Heart right ventricle (tissue), 16 donors: ENCODE measurements at regions not wholly inside any gene's neighbourhood (a gene's known extent, or its start where the extent isn't known, plus 50 kb on each side); places are given as distances from the start of the nearest gene placed in this dataset.

Experiments used
- ATAC-seq, 8 donors: fragments of 200-7000 bp; cut with Tn5 transposase; one replicate each; pipeline ENCODE4 v1.9.1; 2020; ENCODE audit warnings: mild to moderate bottlenecking in 8 of 8, moderate library complexity in 8 of 8, moderate number of reproducible peaks in 1 of 8
- DNase-seq, 2 donors: peaks; one replicate each; pipeline ENCODE4 v3.0.0-alpha.2; 2020
- H3K27ac ChIP-seq, 10 donors: fragments of 200-600 bp; sonication (generic) in 2 of 10; one replicate each; pipeline versions ENCODE4 v1.5.0 to v1.8.0; 2020 to 2022; ENCODE audit warnings: mild to moderate bottlenecking in 3 of 10
- H3K27me3 ChIP-seq, 7 donors: fragments of 200-600 bp; one replicate each; pipeline ENCODE4 v1.8.0; 2021 to 2022; ENCODE audit warnings: mild to moderate bottlenecking in 2 of 7
- H3K36me3 ChIP-seq, 9 donors: fragments of 200-600 bp; sonication (generic) in 1 of 9; one replicate each; pipeline versions ENCODE4 v1.5.0 to v1.8.0; 2020 to 2022; ENCODE audit warnings: mild to moderate bottlenecking in 2 of 9
- H3K4me1 ChIP-seq, 9 donors: fragments of 200-600 bp; sonication (generic) in 1 of 9; one replicate each; pipeline versions ENCODE4 v1.5.0 to v1.8.0; 2020 to 2022; ENCODE audit warnings: mild to moderate bottlenecking in 4 of 9
- H3K4me3 ChIP-seq, 10 donors: fragments of 200-600 bp; sonication (generic) in 2 of 10; one replicate each; pipeline versions ENCODE4 v1.5.0 to v1.8.0; 2020 to 2022; ENCODE audit warnings: mild to moderate bottlenecking in 7 of 10, moderate library complexity in 2 of 10
- H3K9me3 ChIP-seq, 11 donors: fragments of 200-600 bp in 10 of 11; sonication (generic) in 2 of 11; one replicate each; pipeline versions ENCODE4 v1.5.0 to v1.8.0; 2013 to 2022; ENCODE audit warnings: mild to moderate bottlenecking in 2 of 11, control low read depth in 1 of 11, moderate library complexity in 1 of 11
- WGBS, 2 donors: extraction: QIAGEN DNeasy Blood & Tissue Kit; methylation state at CpG; one replicate each; pipeline ENCODE4 v1.1.7; 2013; ENCODE audit warnings: inconsistent platforms in 1 of 2; 5-methylcytosine and 5-hydroxymethylcytosine counted together
- intact Hi-C, 10 donors: fragments of 100-400 bp; cut with DNase I; formaldehyde crosslinking; loops; one replicate each; pipeline versions ENCODE4 v1.11.1 to v1.14.2; 2022
- TF ChIP-seq, protein P1 (sequence below), 9 donors: fragments of 200-600 bp; sonication (generic) in 2 of 9; IDR thresholded peaks; one replicate each; pipeline versions ENCODE4 v1.5.0 to v1.8.0; 2021 to 2022; ENCODE audit warnings: antibody characterized with exemption in 9 of 9, mild to moderate bottlenecking in 5 of 9, moderate library complexity in 1 of 9
- donor health status: Arrhythmogenic right ventricular cardiomyopathy.
- donor health status: ischemic (EF 13 %, LVEDD 7.1; RV severe dilation, severe dysfunction).
- donor health status: healthy with polysubstance abuse.
- donor health status: DM: no; HTN: yes; CAD: no.
- donor health status: DM: no; HTN: no; CAD: no.
- donor health status: ischemic (EF 25% LVEDD 6.9; RV normal size, moderate dysfunction).
- donor health status: ischemic (EF 25% LVEDD 5.7; RV mildly dilated, moderate dysfunction).
- donor health status: healthy.
- donor health status: DM: yes; HTN: yes; CAD: no.
- donor health status: Ischemic cardiomyopathy.
- donor health status: ischemic (EF 35%, LVEDD 5.7; RV mildly dilated, moderate dysfunction).
- donor health status: nonischemic (EF 11% LVEDD 7.7; RV severe dilation, severe dysfunction).
- donor health status: DM: yes; HTN: yes; CAD: no.
- donor health status: PGD.
- donor health status: ischemic (EF 29% LVEDD 5.4; RV normal size, mild dysfunction).
- donor health status: nonischemic (EF 23%, LVEDD 6.1; RV moderate dilation, normal function).

DNA sequence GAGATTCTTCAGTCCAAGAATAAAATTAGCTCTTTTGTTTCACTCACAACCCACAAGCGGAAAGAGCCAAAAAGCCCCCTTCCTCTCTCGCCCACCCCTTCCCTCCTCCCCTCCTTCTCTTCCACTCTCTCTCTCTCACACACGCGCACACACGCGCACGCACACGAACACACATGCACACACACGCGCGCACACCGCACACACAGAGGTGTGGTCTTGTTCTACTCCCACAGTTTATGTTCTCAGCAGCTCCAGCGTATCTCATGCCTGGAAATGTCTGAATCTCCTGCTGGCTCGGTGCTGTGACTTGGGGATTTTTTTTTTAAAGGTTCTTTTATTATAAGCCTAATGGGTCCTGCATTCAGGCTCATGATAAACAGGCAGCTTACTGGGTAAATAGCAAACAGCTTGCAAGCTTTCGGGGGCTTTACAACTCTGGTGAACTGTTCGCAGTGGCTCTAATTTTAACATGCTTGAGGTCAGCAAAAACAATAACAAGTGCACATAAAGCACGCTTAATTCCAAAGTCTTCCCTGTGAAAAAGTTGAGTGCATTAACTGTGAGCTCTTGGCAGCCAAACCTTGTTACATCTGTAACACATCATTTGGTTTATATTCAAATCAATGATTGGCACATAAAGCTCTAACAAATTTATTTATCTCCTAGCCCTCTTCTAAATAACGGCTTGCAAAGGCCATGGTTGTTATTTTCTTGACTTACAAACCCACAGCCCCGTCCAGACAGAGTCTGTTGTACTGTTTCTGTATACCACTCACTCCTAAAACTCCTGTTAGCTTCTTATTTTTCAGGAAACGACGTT is 424.1 kb upstream of the MGMT start:
- H3K27me3 ChIP-seq, result peaks cover 0 to 16% (median 4%) of the 10 kb centered on the region in 7 donors
- H3K4me3 ChIP-seq, result no peak overlapping the region
- ATAC-seq, result no peak
- WGBS, 2 donors, result 60 to 63% methylated on average over 21 of the region's 21 CpGs
- H3K27ac ChIP-seq, result no peak overlapping the region
- intact Hi-C loops, result loop anchor here in 1 of 10 donors (10.0 kb wide), 1 partner anchor 212 kb away; no protein-coding TSS in a partner anchor
- no peaks in the 10 kb centered on the region for H3K36me3 ChIP-seq
- TF ChIP-seq, protein P1, sequence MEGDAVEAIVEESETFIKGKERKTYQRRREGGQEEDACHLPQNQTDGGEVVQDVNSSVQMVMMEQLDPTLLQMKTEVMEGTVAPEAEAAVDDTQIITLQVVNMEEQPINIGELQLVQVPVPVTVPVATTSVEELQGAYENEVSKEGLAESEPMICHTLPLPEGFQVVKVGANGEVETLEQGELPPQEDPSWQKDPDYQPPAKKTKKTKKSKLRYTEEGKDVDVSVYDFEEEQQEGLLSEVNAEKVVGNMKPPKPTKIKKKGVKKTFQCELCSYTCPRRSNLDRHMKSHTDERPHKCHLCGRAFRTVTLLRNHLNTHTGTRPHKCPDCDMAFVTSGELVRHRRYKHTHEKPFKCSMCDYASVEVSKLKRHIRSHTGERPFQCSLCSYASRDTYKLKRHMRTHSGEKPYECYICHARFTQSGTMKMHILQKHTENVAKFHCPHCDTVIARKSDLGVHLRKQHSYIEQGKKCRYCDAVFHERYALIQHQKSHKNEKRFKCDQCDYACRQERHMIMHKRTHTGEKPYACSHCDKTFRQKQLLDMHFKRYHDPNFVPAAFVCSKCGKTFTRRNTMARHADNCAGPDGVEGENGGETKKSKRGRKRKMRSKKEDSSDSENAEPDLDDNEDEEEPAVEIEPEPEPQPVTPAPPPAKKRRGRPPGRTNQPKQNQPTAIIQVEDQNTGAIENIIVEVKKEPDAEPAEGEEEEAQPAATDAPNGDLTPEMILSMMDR (IDR thresholded peaks at IDR 0.05), result no peak
- peaks cover 0 to 35% (median 4%) of the 10 kb centered on the region in 9 donors for H3K4me1 ChIP-seq
- H3K9me3 ChIP-seq, result no peaks in the 10 kb centered on the region
- no peak for DNase-seq

DNA sequence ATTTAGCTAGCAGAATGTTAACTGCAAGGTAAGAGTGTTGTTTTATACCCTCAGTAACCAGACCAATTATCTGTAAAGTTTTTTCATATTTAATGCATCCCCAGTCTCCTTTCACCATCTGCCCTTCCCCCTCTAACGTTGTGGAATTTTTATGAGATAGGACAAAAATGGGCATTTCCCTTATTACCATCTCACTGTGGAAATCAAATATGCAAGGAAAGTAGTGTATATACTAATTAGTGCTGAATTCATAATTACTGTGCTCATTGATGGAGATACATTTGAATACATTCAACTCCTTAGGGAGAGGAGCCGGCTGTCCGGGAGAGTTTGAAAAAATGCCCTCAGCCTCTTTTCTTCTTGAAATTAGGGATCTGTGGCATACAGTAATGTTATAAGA is 423.4 kb upstream of the MGMT start:
- DNase-seq (no peak), ATAC-seq (no peak)
- intact Hi-C loops, result loop anchor here in 1 of 10 donors (10.0 kb wide), 1 partner anchor 211 kb away; no protein-coding TSS in a partner anchor
- Histone ChIP-seq H3K27me3 (peaks cover 0 to 16% (median 0%) of the 10 kb centered on the region in 7 donors), H3K9me3 (no peaks in the 10 kb centered on the region), H3K4me1 (peaks cover 0 to 34% (median 4%) of the 10 kb centered on the region in 9 donors), H3K4me3 (no peak overlapping the region), H3K27ac (no peak overlapping the region), H3K36me3 (no peaks in the 10 kb centered on the region)
- 85 to 89% methylated on average over 3 of the region's 3 CpGs for WGBS, 2 donors
- TF ChIP-seq, protein P1 (IDR thresholded peaks at IDR 0.05), result no peak

DNA sequence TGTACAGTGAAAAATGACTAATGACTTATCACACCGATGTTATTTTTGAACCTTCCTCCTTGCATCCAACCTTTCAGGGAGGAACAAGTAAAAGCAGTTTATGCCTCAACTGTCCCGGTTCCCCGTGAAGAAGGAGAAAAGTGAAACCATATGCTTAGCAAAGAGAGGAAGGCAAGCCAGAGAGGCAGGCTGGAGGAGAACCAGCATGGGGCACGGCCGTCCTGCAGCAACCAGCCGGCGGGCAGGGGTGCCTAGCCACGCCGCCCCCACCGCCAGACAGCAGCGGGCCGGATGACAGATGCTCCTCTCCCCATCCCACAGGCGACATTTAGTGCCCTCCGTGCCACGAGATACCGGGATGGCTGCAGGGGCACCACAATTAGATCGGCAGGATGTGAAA is 421.4 kb upstream of the MGMT start:
- TF ChIP-seq, protein P1 (IDR thresholded peaks at IDR 0.05), result no peak
- H3K27me3 ChIP-seq, result peaks cover 0 to 10% (median 0%) of the 10 kb centered on the region in 7 donors
- peak overlapping the region in 2 of 10 donors; percentile 43 to 72 for H3K27ac ChIP-seq
- ATAC-seq (no peak), DNase-seq (no peak)
- peak overlapping the region in 8 of 10 donors; percentile 6 to 38 (median 20) for H3K4me3 ChIP-seq
- H3K36me3 ChIP-seq, result no peaks in the 10 kb centered on the region
- intact Hi-C loops, result loop anchor here in 1 of 10 donors (10.0 kb wide), 1 partner anchor 209 kb away; no protein-coding TSS in a partner anchor
- H3K4me1 ChIP-seq, result peaks cover 0 to 19% (median 4%) of the 10 kb centered on the region in 9 donors
- no peaks in the 10 kb centered on the region for H3K9me3 ChIP-seq
- WGBS, 2 donors, result 80 to 83% methylated on average over 17 of the region's 17 CpGs

DNA sequence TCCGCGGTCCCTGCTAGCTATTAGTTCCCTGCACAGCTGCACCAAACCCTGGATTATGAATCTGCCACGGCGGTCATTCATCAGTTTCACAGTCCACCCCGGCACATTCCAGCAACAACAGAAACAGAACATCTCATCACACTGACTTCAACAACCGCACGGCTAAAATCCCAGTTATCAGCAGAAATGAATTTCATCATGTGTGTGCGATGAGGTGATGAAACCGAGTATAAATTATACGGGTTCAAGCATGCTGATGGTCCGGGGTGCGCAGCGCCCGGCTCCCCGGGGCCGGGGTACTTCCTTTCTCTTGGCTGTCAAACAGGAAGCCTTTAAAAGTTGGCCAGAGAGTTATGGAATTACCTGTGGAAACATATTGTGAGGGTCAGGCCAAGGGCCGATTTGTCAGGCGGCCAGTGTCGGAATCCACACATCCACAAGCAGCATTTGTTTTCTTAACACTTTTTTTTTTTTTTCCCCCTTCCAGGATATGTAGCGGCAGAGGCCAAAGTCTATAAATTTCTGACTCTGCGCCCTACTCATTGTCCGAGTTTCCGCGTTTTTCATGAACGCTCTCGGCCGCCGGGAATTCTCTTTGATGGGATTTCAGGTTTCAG is 420.9 kb upstream of the MGMT start:
- DNase-seq, result no peak
- H3K36me3 ChIP-seq, result no peaks in the 10 kb centered on the region
- peaks cover 0 to 19% (median 4%) of the 10 kb centered on the region in 9 donors for H3K4me1 ChIP-seq
- peaks cover 0 to 10% (median 0%) of the 10 kb centered on the region in 7 donors for H3K27me3 ChIP-seq
- no peaks in the 10 kb centered on the region for H3K9me3 ChIP-seq
- H3K4me3 ChIP-seq, result peak overlapping the region in 8 of 10 donors; percentile 6 to 38 (median 20)
- peak in 6 of 8 donors; percentile 14 to 84 (median 62) for ATAC-seq
- H3K27ac ChIP-seq, result peak overlapping the region in 5 of 10 donors; percentile 39 to 75 (median 49)
- 59 to 72% methylated on average over 28 of the region's 28 CpGs for WGBS, 2 donors
- TF ChIP-seq, protein P1 (IDR thresholded peaks at IDR 0.05), result no peak
- intact Hi-C loops, result loop anchor here in 1 of 10 donors (10.0 kb wide), 1 partner anchor 209 kb away; no protein-coding TSS in a partner anchor
